CD8-positive, alpha-beta memory T cell (primary cell): ENCODE measurements at regions not wholly inside any gene's neighbourhood (a gene's known extent, or its start where the extent isn't known, plus 50 kb on each side); places are given as distances from the start of the nearest gene placed in this dataset.
"Not testable (repeated sequence)": the region's sequence is repeated elsewhere in the genome, so short reads cannot be mapped to it uniquely, and the experiment has no call there.

ENCODE experiments used
- CTCF ChIA-PET: fragments of 350-600 bp; sonication (Branson Sonifier 250); formaldehyde crosslinking; loops from one replicate; lab custom pipeline; 2021; ENCODE audit warnings: antibody characterized with exemption; lab: Charles Lee
- POLR2A ChIA-PET: fragments of 350-600 bp; sonication (Branson Sonifier 250); formaldehyde crosslinking; loops from one replicate; lab custom pipeline; 2021; ENCODE audit warnings: antibody characterized with exemption; lab: Charles Lee
- DNase-seq, 5 donors: peaks; one replicate each; pipeline versions ENCODE4 v3.0.0 to v3.0.0-alpha.2; 2020 to 2022; ENCODE audit warnings: mixed read lengths in 1 of 5
- H3K27ac ChIP-seq: one replicate; pipeline ENCODE4 v1.7.0; 2013; ENCODE audit warnings: low read depth, mild to moderate bottlenecking, low read length, moderate library complexity
- H3K27me3 ChIP-seq: 2 replicates; pipeline ENCODE4 v1.7.0; 2013; ENCODE audit warnings: low read length, mild to moderate bottlenecking; ENCODE audit not compliant: insufficient read depth, poor library complexity, severe bottlenecking
- H3K36me3 ChIP-seq: 2 replicates; pipeline ENCODE4 v1.7.0; 2013; ENCODE audit warnings: mild to moderate bottlenecking, low read length, moderate library complexity; ENCODE audit not compliant: insufficient read depth
- H3K4me1 ChIP-seq: 2 replicates; pipeline ENCODE4 v1.7.0; 2013; ENCODE audit warnings: mild to moderate bottlenecking, low read length, moderate library complexity; ENCODE audit not compliant: insufficient read depth
- H3K4me3 ChIP-seq: 2 replicates; pipeline ENCODE4 v1.7.0; 2013; ENCODE audit warnings: mild to moderate bottlenecking, low read length
- H3K9me3 ChIP-seq: 2 replicates; pipeline ENCODE4 v1.7.0; 2013; ENCODE audit warnings: mild to moderate bottlenecking, low read length
- H3K27ac Mint-ChIP-seq, 8 donors: one replicate each; pipeline ENCODE4 v1.8.0; 2020 to 2021; ENCODE audit warnings: mixed read lengths in 8 of 8, mild to moderate bottlenecking in 6 of 8, inconsistent platforms in 3 of 8, moderate library complexity in 3 of 8
- H3K27me3 Mint-ChIP-seq, 2 donors: one replicate each; pipeline ENCODE4 v1.8.0; 2020 to 2021; ENCODE audit warnings: mixed read lengths in 2 of 2, mild to moderate bottlenecking in 1 of 2, moderate library complexity in 1 of 2
- H3K36me3 Mint-ChIP-seq, 3 donors: one replicate each; pipeline ENCODE4 v1.8.0; 2020 to 2021; ENCODE audit warnings: mixed read lengths in 3 of 3, inconsistent platforms in 1 of 3, mild to moderate bottlenecking in 1 of 3
- H3K4me1 Mint-ChIP-seq, 3 donors: one replicate each; pipeline ENCODE4 v1.8.0; 2020 to 2021; ENCODE audit warnings: mixed read lengths in 3 of 3, inconsistent platforms in 1 of 3, mild to moderate bottlenecking in 1 of 3
- H3K4me3 Mint-ChIP-seq, 7 donors: one replicate each; pipeline ENCODE4 v1.8.0; 2020 to 2021; ENCODE audit warnings: mixed read lengths in 7 of 7, mild to moderate bottlenecking in 6 of 7, moderate library complexity in 4 of 7, inconsistent platforms in 2 of 7
- H3K9me3 Mint-ChIP-seq, 5 donors: one replicate each; pipeline ENCODE4 v1.8.0; 2020 to 2022; ENCODE audit warnings: mixed read lengths in 5 of 5, mild to moderate bottlenecking in 3 of 5, moderate library complexity in 2 of 5, inconsistent platforms in 1 of 5

DNA sequence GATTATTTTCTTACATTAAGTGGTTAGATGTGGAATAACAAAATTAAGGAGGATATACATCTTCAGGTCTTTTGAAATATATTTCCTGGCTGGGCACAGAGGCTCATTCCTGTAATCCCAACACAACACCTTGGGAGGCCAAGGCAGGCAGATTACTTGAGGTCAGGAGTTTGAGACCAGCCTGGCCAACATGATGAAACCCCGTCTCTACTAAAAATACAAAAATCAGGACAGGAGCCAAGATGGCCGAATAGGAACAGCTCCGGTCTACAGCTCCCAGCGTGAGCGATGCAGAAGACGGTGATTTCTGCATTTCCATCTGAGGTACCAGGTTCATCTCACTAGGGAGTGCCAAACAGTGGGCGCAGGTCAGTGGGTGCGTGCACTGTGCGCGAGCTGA lies 95.6 kb upstream of the SPAG17 start:
- H3K4me1 ChIP-seq, H3K4me1 Mint-ChIP-seq, H3K27me3 ChIP-seq, H3K27ac Mint-ChIP-seq, H3K36me3 Mint-ChIP-seq, H3K9me3 ChIP-seq, CTCF ChIA-PET, DNase-seq, H3K4me3 Mint-ChIP-seq, H3K36me3 ChIP-seq, H3K4me3 ChIP-seq, H3K27ac ChIP-seq, H3K27me3 Mint-ChIP-seq, POLR2A ChIA-PET: not testable (repeated sequence)
- H3K9me3 Mint-ChIP-seq: peaks cover 5 to 13% (median 12%) of the 10 kb centered on the region in 5 donors

DNA sequence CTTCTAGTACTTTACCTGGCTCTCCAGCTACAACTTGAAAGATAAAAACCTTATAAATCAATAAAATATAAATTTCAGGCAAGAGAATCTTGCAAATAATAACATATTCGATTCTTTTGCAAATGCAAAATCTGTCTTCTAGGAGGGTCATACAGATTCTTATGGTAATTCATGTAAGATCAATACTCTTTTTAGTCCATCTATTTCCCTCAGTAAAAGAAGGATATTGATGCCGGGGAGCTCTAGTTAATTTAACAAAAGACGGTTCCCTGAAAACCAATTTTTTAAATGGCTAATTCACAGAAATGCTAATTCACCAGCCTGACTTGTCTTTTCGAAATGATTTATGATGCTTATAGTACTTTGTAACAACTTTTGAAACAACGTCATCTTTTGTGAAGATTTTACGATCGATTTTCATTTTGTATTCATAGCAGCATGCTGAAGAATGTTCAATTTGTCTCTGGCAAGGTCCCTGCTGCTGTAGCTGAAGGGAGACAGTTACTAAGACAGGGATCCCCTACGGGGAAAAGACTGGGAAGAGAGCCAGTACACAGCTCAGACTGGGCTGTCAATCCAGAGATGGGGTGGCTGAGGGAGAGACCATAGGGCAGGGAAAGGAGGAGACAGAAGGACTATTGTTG lies 90.6 kb upstream of the SPAG17 start:
- ChIA-PET POLR2A (no interaction called here), CTCF (no interaction called here)
- Mint-ChIP-seq H3K27me3 (no peaks in the 10 kb centered on the region), H3K27ac (no peak overlapping the region), H3K9me3 (peaks cover 6 to 13% (median 9%) of the 10 kb centered on the region in 5 donors), H3K4me3 (no peak overlapping the region), H3K4me1 (no peaks in the 10 kb centered on the region), H3K36me3 (peaks cover 0 to 2% (median 0%) of the 10 kb centered on the region in 3 donors)
- H3K4me1 ChIP-seq: no peaks in the 10 kb centered on the region
- H3K36me3 ChIP-seq: no peaks in the 10 kb centered on the region
- DNase-seq: no peak
- no peaks in the 10 kb centered on the region for H3K27me3 ChIP-seq
- H3K27ac ChIP-seq: no peak overlapping the region
- no peaks in the 10 kb centered on the region for H3K9me3 ChIP-seq
- no peak overlapping the region for H3K4me3 ChIP-seq

DNA sequence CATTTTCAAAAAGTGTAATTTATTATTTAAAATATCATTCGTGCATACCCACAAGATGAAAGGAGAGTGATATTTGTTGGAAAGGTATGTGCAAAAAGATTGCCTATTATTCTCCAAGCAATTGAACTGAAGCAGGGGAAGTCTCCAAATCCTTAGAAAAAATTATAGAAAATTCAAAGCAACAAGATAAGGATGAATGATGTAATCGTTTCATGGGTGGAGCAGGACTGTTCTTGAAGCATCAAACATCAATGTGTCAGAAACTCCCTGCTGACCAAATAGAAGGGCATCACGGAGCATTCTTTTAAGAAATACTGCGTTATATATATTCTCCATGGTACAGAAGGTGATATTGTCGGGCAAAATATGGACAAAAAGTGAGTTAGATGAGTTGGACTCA lies 87.9 kb upstream of the SPAG17 start:
- Mint-ChIP-seq H3K4me3 (no peak overlapping the region), H3K4me1 (no peaks in the 10 kb centered on the region)

DNA sequence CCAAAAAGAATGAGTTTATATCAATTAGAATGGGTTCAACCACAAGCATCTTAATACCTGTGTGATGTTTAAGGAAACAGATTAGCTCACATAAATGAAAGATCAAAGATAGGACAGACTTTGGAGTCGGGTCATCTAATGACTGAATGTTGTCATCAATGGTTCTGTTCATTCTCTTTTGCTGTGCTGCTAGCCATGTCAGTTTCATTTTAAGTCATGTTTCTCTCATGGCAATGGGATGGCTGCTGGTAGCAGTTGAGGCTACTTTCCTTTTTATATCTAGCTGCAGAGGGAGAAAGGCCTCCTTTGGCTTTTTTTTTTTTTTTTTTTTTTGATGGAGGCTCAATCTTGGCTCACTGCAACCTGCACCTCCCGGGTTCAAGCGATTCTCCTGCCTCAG lies 86.9 kb upstream of the SPAG17 start:
- Histone ChIP-seq H3K9me3 (no peaks in the 10 kb centered on the region), H3K36me3 (no peaks in the 10 kb centered on the region), H3K4me1 (no peaks in the 10 kb centered on the region), H3K27me3 (no peaks in the 10 kb centered on the region), H3K4me3 (no peak overlapping the region), H3K27ac (no peak overlapping the region)
- no peaks in the 10 kb centered on the region for H3K36me3 Mint-ChIP-seq
- no peak overlapping the region for H3K4me3 Mint-ChIP-seq
- no peak overlapping the region for H3K27ac Mint-ChIP-seq
- peaks cover 0 to 5% (median 2%) of the 10 kb centered on the region in 5 donors for H3K9me3 Mint-ChIP-seq
- CTCF ChIA-PET: no interaction called here
- H3K4me1 Mint-ChIP-seq: no peaks in the 10 kb centered on the region
- no peak for DNase-seq
- no peaks in the 10 kb centered on the region for H3K27me3 Mint-ChIP-seq
- POLR2A ChIA-PET: no interaction called here

More for the DNA sequence above, 87.9 kb upstream of the SPAG17 start:
- Mint-ChIP-seq H3K27me3 (no peaks in the 10 kb centered on the region), H3K36me3 (no peaks in the 10 kb centered on the region), H3K9me3 (peaks cover 0 to 5% (median 3%) of the 10 kb centered on the region in 5 donors), H3K27ac (no peak overlapping the region)
- no peaks in the 10 kb centered on the region for H3K36me3 ChIP-seq
- CTCF ChIA-PET: no interaction called here
- no peak overlapping the region for H3K4me3 ChIP-seq
- H3K27ac ChIP-seq: no peak overlapping the region
- no peaks in the 10 kb centered on the region for H3K27me3 ChIP-seq
- H3K9me3 ChIP-seq: no peaks in the 10 kb centered on the region
- POLR2A ChIA-PET: no interaction called here
- no peak for DNase-seq
- no peaks in the 10 kb centered on the region for H3K4me1 ChIP-seq

GRCh38 chr1:118269598-118269997 lies 84.6 kb upstream of the SPAG17 start:
- H3K4me1 ChIP-seq: no peaks in the 10 kb centered on the region
- H3K9me3 ChIP-seq: no peaks in the 10 kb centered on the region
- H3K4me1 Mint-ChIP-seq: no peaks in the 10 kb centered on the region
- no peak for DNase-seq
- peaks cover 0 to 4% (median 0%) of the 10 kb centered on the region in 5 donors for H3K9me3 Mint-ChIP-seq
- no peaks in the 10 kb centered on the region for H3K27me3 Mint-ChIP-seq
- H3K36me3 Mint-ChIP-seq: no peaks in the 10 kb centered on the region
- no peaks in the 10 kb centered on the region for H3K27me3 ChIP-seq
- no peaks in the 10 kb centered on the region for H3K36me3 ChIP-seq
- ChIA-PET POLR2A (no interaction called here), CTCF (no interaction called here)
- no peak overlapping the region for H3K27ac ChIP-seq
- no peak overlapping the region for H3K27ac Mint-ChIP-seq
- no peak overlapping the region for H3K4me3 Mint-ChIP-seq
- H3K4me3 ChIP-seq: no peak overlapping the region

GRCh38 chr1:118266436-118266835 lies 81.4 kb upstream of the SPAG17 start:
- Histone ChIP-seq H3K9me3 (no peaks in the 10 kb centered on the region), H3K27me3 (no peaks in the 10 kb centered on the region), H3K27ac (no peak overlapping the region), H3K36me3 (no peaks in the 10 kb centered on the region), H3K4me1 (no peaks in the 10 kb centered on the region), H3K4me3 (no peak overlapping the region)
- H3K27ac Mint-ChIP-seq: no peak overlapping the region
- no peaks in the 10 kb centered on the region for H3K4me1 Mint-ChIP-seq
- no peaks in the 10 kb centered on the region for H3K36me3 Mint-ChIP-seq
- POLR2A ChIA-PET: no interaction called here
- H3K4me3 Mint-ChIP-seq: no peak overlapping the region
- CTCF ChIA-PET: no interaction called here
- H3K9me3 Mint-ChIP-seq: peaks cover 0 to 2% (median 0%) of the 10 kb centered on the region in 5 donors
- peaks cover 0 to under 1% of the 10 kb centered on the region in 2 donors for H3K27me3 Mint-ChIP-seq
- no peak for DNase-seq

DNA sequence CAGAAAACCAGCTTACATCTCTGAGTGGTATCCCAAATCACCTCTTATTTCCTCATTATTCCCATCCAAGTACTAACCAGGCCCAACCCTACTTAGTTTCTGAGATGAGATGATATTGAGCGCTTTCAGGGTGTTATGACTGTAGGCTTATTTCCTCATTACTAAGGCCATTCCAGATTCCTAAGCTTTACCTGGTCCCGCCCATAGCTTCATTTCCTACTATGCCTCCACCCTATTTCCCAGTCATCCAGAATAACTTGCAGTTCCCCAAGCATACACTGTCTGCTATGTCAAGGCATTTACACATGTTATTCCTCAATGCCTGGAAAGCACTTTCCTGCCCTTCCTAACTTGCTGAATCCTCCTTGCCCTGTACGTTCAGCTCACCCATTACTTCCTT lies 79.3 kb upstream of the SPAG17 start:
- H3K9me3 ChIP-seq: no peaks in the 10 kb centered on the region
- H3K36me3 ChIP-seq: no peaks in the 10 kb centered on the region
- no peaks in the 10 kb centered on the region for H3K4me1 Mint-ChIP-seq
- H3K4me1 ChIP-seq: no peaks in the 10 kb centered on the region
- no peak overlapping the region for H3K4me3 ChIP-seq
- no peaks in the 10 kb centered on the region for H3K27me3 ChIP-seq
- DNase-seq: no peak
- H3K27ac Mint-ChIP-seq: no peak overlapping the region
- no peaks in the 10 kb centered on the region for H3K36me3 Mint-ChIP-seq
- H3K27me3 Mint-ChIP-seq: peaks cover 0 to 2% of the 10 kb centered on the region in 2 donors
- ChIA-PET CTCF (no interaction called here), POLR2A (no interaction called here)
- no peak overlapping the region for H3K4me3 Mint-ChIP-seq
- peaks cover 0 to 4% (median 0%) of the 10 kb centered on the region in 5 donors for H3K9me3 Mint-ChIP-seq
- H3K27ac ChIP-seq: no peak overlapping the region

- H3K36me3 Mint-ChIP-seq: no peaks in the 10 kb centered on the region
- CTCF ChIA-PET: no interaction called here
- H3K27ac Mint-ChIP-seq: no peak overlapping the region
Observed at GRCh38 chr1:118262865-118263264, 77.8 kb upstream of the SPAG17 start.

More at GRCh38 chr1:118262865-118263264, 77.8 kb upstream of the SPAG17 start:
- H3K4me1 Mint-ChIP-seq: no peaks in the 10 kb centered on the region
- Histone ChIP-seq H3K4me1 (no peaks in the 10 kb centered on the region), H3K9me3 (no peaks in the 10 kb centered on the region), H3K27me3 (no peaks in the 10 kb centered on the region), H3K4me3 (no peak overlapping the region), H3K27ac (no peak overlapping the region), H3K36me3 (no peaks in the 10 kb centered on the region)
- no peak overlapping the region for H3K4me3 Mint-ChIP-seq
- peaks cover 0 to 7% (median 0%) of the 10 kb centered on the region in 5 donors for H3K9me3 Mint-ChIP-seq
- POLR2A ChIA-PET: no interaction called here
- no peak for DNase-seq
- H3K27me3 Mint-ChIP-seq: peaks cover 0 to 2% of the 10 kb centered on the region in 2 donors
